DND-41 (cell line): ENCODE measurements at regions not wholly inside any gene's neighbourhood (a gene's known extent, or its start where the extent isn't known, plus 50 kb on each side); places are given as distances from the start of the nearest gene placed in this dataset.

ENCODE experiments used
- ATAC-seq: fragments of 200-7000 bp; cut with Tn5 transposase; 3 replicates; pipeline ENCODE4 v1.9.1; 2021; ENCODE audit warnings: low read depth; ENCODE audit not compliant: insufficient read depth
- DNase-seq: peaks from one replicate; pipeline ENCODE4 v3.0.0-alpha.2; 2020
- H2AFZ ChIP-seq: 2 replicates; pipeline ENCODE4 v1.6.0; 2012; ENCODE audit warnings: low read depth, low read length
- H3K27ac ChIP-seq: 2 replicates; pipeline ENCODE4 v1.5.1; 2012; ENCODE audit warnings: low read length, inconsistent platforms
- H3K27me3 ChIP-seq: fragments of 200-600 bp; sonication (generic); 2 replicates; pipeline ENCODE4 v1.6.0; 2012; ENCODE audit warnings: low read length, mild to moderate bottlenecking, inconsistent platforms; ENCODE audit not compliant: insufficient read depth, poor library complexity
- H3K36me3 ChIP-seq: 2 replicates; pipeline ENCODE4 v1.5.1; 2012; ENCODE audit warnings: low read length, inconsistent platforms; ENCODE audit not compliant: insufficient read depth
- H3K4me1 ChIP-seq: 2 replicates; pipeline ENCODE4 v1.5.1; 2012; ENCODE audit warnings: mild to moderate bottlenecking, low read length; ENCODE audit not compliant: insufficient read depth
- H3K4me2 ChIP-seq: 2 replicates; pipeline ENCODE4 v1.6.0; 2012; ENCODE audit warnings: mild to moderate bottlenecking, moderate library complexity, low read length, inconsistent platforms; ENCODE audit not compliant: insufficient read depth
- H3K4me3 ChIP-seq, 2 experiments: fragments of 200-600 bp in 1 of 2; shearing (Covaris generic) in 1 of 2; 2 replicates each; pipeline ENCODE4 v1.5.1; 2012 to 2016; ENCODE audit warnings: inconsistent platforms in 2 of 2, low read length in 2 of 2, mild to moderate bottlenecking in 2 of 2, low read depth in 1 of 2, moderate library complexity in 1 of 2
- H3K79me2 ChIP-seq: 2 replicates; pipeline ENCODE4 v1.6.0; 2012; ENCODE audit warnings: low read length, inconsistent platforms; ENCODE audit not compliant: insufficient read depth
- H3K9ac ChIP-seq: 2 replicates; pipeline ENCODE4 v1.6.0; 2012; ENCODE audit warnings: low read depth, mild to moderate bottlenecking, inconsistent platforms, low read length, moderate library complexity
- H3K9me3 ChIP-seq: 2 replicates; pipeline ENCODE4 v1.5.1; 2012; ENCODE audit warnings: low read length, moderate library complexity, mild to moderate bottlenecking, inconsistent platforms; ENCODE audit not compliant: insufficient read depth, severe bottlenecking
- H4K20me1 ChIP-seq: 2 replicates; pipeline ENCODE4 v1.6.0; 2012; ENCODE audit warnings: low read length; ENCODE audit not compliant: insufficient read depth
- CTCF ChIP-seq: IDR thresholded peaks from 2 replicates; pipeline ENCODE4 v1.5.1; 2012; ENCODE audit warnings: borderline replicate concordance, low read length, moderate library complexity, mild to moderate bottlenecking; ENCODE audit not compliant: poor library complexity, severe bottlenecking; ENCODE audit errors: extremely low read depth
- EZH2 ChIP-seq: IDR thresholded peaks from 3 replicates; pipeline ENCODE4 v1.6.1; 2012; ENCODE audit warnings: borderline replicate concordance, low read depth, mild to moderate bottlenecking, moderate library complexity, low read length, inconsistent platforms; ENCODE audit not compliant: severe bottlenecking

DNA sequence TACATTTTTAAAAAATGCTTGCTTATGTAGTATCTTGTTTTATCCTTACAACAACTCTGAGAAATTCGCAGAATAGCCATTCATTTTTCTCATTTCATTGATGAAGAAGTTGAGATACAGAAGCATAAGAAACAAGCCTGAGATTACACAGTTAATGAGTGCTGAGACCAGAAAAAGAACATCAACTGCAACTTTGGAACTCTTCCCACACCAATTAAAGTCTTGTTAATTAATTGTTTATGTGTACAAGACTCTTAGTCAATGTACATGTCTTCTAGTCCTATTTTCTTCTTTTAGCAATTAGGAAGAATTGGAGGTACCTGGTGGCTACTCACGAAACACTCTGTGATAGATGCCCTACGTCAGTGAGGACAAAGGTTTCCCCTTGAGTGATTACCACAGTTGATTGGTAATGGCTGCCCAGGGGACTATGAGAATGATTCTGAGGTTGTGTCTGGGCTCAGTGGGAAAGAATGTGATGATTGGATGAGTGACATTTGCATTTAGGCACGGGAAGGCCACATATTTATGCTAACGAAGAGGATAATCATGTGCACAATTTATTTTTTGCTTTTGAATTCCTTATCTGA lies 187.4 kb upstream of the KCNK2 start:
- H3K27me3 ChIP-seq, result no peaks in the 10 kb centered on the region
- DNase-seq (no peak), ATAC-seq (no peak)
- H3K36me3 ChIP-seq, result no peaks in the 10 kb centered on the region
- TF ChIP-seq CTCF (no peak), EZH2 (no peak)
- H3K79me2 ChIP-seq, result no peaks in the 10 kb centered on the region
- no peaks in the 10 kb centered on the region for H4K20me1 ChIP-seq
- H3K4me1 ChIP-seq, result no peaks in the 10 kb centered on the region
- H3K4me2 ChIP-seq, result no peak overlapping the region
- no peak overlapping the region for H3K27ac ChIP-seq
- H3K4me3 ChIP-seq, result no peak overlapping the region
- no peak overlapping the region for H2AFZ ChIP-seq
- no peaks in the 10 kb centered on the region for H3K9me3 ChIP-seq
- H3K9ac ChIP-seq, result no peak overlapping the region

DNA sequence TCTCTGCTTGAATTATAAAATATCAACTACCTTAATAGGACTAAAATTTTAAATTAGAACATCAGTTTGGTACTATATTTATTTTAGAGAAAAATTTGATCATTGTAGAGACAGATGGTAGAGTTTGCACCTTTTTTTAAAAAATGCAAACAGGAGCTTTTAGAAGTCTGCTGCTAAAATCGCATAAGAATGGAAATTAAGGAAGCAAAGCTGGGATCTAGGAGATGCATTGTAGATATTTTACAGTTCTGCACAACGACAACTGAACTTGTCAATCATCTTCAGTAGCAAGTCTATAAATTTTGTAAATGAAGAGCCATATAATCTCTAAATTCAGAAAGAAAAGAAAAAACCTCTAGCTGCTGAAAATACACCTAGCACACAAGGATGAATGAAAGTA lies 185.6 kb upstream of the KCNK2 start:
- no peaks in the 10 kb centered on the region for H3K79me2 ChIP-seq
- H3K9ac ChIP-seq, result no peak overlapping the region
- no peaks in the 10 kb centered on the region for H3K36me3 ChIP-seq
- no peak overlapping the region for H3K4me2 ChIP-seq
- H3K27me3 ChIP-seq, result no peaks in the 10 kb centered on the region
- H4K20me1 ChIP-seq, result no peaks in the 10 kb centered on the region
- no peak overlapping the region for H2AFZ ChIP-seq
- TF ChIP-seq EZH2 (no peak), CTCF (no peak)
- no peaks in the 10 kb centered on the region for H3K4me1 ChIP-seq
- no peaks in the 10 kb centered on the region for H3K9me3 ChIP-seq
- no peak overlapping the region for H3K27ac ChIP-seq
- H3K4me3 ChIP-seq, result no peak overlapping the region
- ATAC-seq, result no peak
- no peak for DNase-seq

GRCh38 chr1:214897581-214897980 lies 185.0 kb upstream of the KCNK2 start:
- H3K4me1 ChIP-seq, result no peaks in the 10 kb centered on the region
- no peaks in the 10 kb centered on the region for H3K36me3 ChIP-seq
- TF ChIP-seq EZH2, result no peak
- TF ChIP-seq CTCF, result no peak
- no peak overlapping the region for H2AFZ ChIP-seq
- H3K9ac ChIP-seq, result no peak overlapping the region
- H3K4me2 ChIP-seq, result no peak overlapping the region
- DNase-seq (no peak), ATAC-seq (no peak)
- H4K20me1 ChIP-seq, result no peaks in the 10 kb centered on the region
- no peaks in the 10 kb centered on the region for H3K27me3 ChIP-seq
- H3K79me2 ChIP-seq, result no peaks in the 10 kb centered on the region
- H3K9me3 ChIP-seq, result no peaks in the 10 kb centered on the region
- no peak overlapping the region for H3K27ac ChIP-seq
- H3K4me3 ChIP-seq, result no peak overlapping the region

DNA sequence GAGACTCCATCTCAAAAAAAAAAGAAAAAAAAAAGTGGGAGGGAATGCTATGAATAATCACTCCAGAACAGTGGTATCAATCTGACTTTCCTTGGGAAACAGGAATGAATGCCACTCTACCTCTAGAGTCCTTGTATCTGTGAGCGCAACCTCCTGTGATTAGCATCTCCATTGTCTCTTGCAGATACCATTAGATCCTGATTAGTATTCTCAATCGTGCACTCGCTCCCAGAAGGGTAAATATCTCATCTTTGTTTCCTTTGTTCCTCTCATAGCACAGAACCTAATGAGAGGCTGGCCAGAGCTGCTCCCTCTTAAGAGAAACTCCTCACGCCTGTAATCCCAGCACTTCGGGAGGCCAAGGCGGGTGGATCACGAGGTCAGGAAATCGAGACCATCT lies 184.4 kb upstream of the KCNK2 start:
- ATAC-seq (no peak), DNase-seq (no peak)
- no peak overlapping the region for H2AFZ ChIP-seq
- H3K9me3 ChIP-seq, result no peaks in the 10 kb centered on the region
- H3K36me3 ChIP-seq, result no peaks in the 10 kb centered on the region
- no peak overlapping the region for H3K27ac ChIP-seq
- TF ChIP-seq CTCF (no peak), EZH2 (no peak)
- no peaks in the 10 kb centered on the region for H4K20me1 ChIP-seq
- no peaks in the 10 kb centered on the region for H3K4me1 ChIP-seq
- H3K79me2 ChIP-seq, result no peaks in the 10 kb centered on the region
- no peaks in the 10 kb centered on the region for H3K27me3 ChIP-seq
- H3K4me2 ChIP-seq, result no peak overlapping the region
- H3K4me3 ChIP-seq, result no peak overlapping the region
- H3K9ac ChIP-seq, result no peak overlapping the region
